ENCODE measurements at regions not wholly inside any gene's neighbourhood (a gene's known extent, or its start where the extent isn't known, plus 50 kb on each side); places are given as distances from the start of the nearest gene placed in this dataset.
"Not testable (repeated sequence)": the region's sequence is repeated elsewhere in the genome, so short reads cannot be mapped to it uniquely, and the experiment has no call there.

DNA sequence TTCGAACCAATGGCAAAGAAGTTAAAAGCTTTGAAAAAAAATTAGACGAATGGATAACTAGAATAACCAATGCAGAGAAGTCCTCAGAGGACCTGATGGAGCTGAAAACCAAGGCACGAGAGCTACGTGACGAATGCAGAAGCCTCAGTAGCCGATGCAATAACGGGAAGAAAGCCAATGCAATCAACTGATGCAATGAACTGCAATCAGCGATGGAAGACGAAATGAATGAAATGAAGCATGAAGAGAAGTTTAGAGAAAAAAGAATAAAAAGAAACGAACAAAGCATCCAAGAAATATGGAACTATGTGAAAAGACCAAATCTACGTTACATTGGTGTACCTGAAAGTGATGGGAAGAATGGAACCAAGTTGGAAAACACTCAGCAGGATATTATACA lies 52.6 kb upstream of the MRPS30 start:
- not testable (repeated sequence) for DNase-seq

DNA sequence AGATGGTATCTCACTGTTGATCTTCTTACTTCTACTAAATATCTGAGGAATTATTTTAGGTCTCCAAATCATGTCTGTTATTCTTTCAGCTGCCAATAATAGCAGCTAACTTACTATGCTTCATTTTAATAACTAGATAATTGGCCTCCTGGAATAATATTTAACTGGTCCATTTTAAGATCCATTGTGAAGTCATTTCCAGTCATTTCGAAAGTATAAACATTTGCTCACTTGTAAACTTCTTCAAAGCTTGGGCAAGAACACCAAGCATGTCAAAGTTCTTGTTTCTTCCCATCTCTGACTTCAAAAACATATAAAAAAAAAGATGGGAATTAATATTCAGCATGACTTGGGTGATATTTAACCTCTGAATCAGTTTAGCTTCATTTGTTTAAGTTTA lies 61.4 kb upstream of the MRPS30 start:
- DNase-seq = no peak

DNA sequence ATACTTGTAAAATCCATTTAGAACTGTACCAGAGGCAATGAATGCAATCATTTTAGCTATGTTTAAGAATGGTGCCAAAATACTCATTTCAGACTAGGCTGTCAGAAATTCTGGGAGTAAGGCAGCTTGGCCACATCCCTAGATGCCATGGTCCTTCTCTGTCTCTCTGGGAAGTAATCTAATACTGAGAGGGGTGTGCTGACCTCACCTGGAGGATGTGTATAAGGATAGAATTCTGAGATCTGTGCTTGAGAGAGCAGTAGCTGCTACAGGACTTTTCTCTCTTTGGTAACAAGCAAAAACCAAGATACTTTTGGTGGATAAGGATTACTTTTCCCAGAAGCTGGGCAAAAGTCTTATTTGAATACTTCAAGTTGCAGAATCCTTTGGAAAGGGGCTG lies 68.1 kb upstream of the MRPS30 start:
- DNase-seq = no peak

DNA sequence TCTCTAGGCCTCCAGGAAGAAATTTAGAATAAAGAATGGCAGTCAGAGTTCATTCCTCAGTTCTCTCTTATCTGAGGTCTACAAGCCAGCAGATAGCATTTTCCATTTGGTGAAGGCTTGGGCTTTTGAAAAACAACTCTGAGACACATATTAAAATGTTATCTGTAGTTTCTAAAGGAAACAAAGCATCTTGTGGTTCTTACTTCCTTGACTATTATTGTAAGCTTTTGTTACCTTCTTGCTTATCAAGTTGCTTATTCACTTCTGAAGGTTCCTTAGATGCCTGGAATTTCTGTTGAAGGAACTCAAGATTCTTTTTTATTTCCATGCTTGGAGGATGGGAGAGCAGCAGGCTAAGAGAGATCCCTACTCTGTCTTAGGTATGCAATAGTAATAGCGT lies 79.2 kb upstream of the MRPS30 start:
- no peak for DNase-seq

DNA sequence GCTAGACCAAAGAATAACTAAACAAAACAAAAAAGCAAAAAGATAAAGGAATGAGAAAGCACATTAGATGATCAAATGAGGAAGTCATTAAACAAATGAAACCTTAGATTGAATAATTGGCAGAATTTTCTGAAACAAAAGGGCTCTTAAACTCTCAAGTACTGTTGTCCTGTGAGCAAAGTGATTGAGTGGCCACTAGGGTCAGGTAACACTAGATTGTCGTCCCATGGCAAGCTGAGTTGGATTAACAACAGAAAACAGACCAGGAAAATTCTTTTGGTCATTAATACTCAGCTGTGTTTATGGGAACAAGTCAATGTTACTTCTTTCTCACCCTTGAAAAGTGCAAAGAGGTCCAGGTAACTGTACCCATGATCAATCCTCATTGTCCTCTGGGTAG lies 81.6 kb upstream of the MRPS30 start:
- DNase-seq = no peak

DNA sequence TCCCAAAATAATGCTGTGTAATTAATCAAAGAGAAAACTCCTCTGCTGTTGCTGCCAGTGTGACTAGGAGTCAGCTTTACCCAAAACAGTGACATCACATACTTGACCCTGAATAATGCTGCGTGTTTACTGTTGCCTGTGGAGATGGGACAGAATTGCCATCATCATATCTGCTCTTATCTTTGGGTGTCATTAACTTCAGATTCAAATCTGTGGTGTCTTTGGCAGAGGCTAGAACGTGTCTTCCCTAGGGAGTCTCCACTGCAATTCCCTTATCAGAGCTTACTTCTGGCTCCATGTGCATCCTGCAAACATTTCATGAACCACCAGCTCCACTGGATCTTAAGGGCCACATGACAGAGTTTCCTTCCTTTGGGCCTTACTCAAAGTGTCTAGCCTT lies 88.9 kb upstream of the MRPS30 start:
- DNase-seq = no peak

DNA sequence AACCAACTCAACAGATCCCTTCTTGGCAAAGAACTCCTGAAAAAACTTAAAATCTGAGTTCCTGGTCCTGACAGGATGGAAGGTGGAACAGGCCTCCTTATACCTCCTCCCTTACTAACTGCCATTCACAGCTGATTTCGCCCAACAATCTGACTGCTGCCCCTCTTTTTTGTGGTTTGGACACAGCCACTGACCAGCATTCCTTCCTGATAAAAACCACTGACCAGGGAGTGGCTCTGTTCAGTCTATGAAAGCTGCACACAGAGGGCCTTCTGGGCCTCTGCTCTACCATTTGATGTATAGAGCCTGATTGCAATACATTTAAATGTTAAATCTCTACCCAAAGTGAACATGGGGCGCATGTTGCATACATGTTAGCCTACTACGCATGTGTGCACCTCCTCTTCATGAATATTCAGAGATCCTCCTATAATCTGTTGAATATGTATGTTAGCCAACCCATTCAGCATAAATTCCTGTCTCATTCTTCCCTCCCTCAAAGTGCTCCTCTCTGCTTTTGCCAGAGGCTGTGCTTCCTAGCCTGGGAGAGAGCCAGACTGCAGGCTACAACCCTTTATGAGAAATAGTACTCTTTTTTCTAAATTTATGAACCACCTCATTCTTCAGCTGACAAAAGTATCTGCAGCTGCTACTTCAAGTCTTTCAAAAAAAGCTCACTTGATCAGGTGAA lies 93.7 kb upstream of the MRPS30 start:
- no peak for DNase-seq

DNA sequence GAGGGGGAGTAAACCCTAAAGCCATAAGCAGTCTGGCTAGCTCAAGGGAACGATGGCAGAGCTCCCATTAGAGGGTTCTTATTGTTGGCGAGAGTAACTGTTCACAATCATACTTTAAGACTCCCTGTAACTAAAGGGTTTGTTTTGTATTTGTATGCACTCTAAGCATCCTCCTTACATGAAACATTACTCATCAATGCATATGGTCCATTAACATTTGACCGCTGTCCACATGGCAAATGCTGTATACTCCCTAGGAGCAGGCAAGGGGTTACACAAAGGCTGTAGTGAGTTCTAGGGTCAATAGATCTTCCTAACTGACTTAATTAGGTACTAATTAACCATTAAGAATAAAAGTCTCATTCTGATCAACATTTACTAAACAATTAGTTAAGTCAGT lies 95.3 kb upstream of the MRPS30 start:
- no peak for DNase-seq

DNA sequence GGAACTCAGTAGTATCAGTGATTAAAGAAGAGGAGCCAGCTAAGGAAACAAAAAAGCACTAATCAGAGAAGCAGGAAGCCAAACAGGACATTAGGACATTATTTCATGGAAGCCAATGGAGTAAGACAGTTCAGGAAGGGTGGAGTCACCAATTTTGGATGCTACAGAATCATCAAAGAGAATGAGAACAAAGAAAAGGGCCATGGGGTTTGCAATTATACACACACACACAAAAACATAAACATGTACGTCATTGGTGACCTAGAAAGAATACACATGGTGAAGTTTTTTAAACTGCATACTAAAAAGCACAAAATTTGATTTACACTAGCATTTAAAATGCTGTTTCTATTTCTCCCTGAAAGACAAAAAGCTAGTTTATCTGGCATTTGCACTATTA lies 96.8 kb upstream of the MRPS30 start:
- DNase-seq = no peak

DNA sequence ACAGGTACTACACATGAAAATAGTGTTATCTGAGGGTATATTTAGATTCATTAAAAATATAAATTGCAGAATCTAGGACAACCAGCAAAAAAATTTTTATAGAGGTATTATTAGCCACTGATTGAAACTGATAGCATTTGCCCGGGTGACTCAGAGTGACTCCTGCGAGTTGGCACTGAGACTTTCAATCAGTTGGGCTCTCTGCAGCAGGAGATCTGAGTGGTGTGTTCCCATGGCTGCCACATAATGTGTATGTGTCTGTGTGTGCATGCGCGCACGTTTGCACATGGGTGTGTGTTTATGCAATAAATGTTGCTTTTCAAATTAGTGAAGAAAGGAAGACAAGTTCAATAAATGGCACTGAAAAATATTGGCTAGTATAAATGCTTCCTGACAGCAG lies 100.1 kb upstream of the MRPS30 start:
- DNase-seq = no peak

DNA sequence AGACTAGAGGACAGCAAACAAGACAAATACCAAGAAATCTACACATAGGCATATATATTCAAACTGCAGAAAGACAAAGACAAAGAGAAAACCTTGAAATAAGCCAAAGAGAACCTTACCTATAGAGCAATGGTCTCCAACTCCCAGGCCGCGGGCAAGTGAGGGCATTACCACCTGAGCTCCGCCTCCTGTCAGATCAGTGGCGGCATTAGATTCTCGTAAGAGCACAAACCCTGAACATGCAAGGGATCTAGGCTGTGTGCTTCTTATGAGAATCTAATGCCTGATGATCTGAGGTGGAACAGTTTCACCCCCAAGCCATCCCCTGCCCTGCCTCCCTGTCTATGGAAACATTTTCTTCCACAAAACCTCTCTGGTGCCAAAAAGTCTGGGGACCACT lies 101.0 kb upstream of the MRPS30 start:
- no peak for DNase-seq

DNA sequence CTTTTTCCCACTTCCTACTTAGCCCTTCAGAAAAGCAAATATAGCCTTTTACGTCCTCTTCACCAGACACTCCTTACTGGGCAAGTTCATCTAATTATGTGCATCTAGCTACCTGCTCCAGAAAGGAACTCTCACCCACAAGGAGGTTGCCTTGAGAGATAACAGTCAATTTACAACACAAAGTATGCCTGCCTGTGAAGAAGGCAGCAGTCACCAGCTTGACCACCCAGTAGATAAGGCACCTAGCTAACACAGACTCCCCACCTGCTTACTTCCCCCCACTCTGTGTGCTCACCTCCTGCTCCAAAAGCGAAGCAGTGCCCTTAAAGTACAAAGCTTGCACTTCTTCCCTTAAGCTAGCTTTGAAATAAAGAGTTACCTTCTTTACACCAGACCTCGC lies 111.7 kb upstream of the MRPS30 start:
- no peak for DNase-seq

DNA sequence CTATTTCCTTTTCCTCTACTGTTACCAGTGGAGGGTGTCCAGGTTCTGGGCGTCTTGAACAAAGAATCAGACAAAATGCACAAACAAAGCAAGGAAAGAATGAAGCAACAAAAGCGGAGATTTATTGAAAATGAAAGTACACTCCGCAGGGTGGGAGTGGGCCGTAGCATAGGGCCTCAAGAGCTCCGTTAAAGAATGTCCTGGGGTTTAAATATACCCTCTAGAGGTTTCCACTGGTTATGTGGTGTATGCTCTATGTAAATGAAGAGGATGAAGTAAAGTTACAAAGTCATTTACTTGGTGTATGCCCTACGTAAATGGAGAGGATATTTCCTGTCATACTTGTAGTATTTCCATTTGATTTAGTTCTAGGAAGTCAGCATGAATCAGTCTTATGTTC lies 113.5 kb upstream of the MRPS30 start:
- DNase-seq = no peak

DNA sequence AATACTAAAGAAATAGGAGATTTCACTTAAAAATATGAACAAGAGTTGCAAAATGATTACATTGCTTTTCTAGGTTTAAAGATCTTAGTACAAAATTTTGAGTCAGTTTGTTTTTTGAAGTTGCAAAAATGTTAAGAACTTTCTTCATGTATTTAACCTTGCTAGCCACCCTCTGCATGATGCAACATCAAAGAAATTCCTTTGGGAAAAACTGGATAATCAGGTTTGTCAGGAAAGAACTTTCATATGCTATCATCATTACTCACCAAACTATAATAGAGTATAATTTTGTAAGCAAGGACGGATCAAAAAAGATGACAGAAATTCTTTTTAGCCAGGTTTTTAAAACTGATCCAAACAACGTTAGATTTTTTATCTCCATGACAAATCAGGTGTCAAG lies 116.9 kb upstream of the MRPS30 start:
- no peak for DNase-seq

DNA sequence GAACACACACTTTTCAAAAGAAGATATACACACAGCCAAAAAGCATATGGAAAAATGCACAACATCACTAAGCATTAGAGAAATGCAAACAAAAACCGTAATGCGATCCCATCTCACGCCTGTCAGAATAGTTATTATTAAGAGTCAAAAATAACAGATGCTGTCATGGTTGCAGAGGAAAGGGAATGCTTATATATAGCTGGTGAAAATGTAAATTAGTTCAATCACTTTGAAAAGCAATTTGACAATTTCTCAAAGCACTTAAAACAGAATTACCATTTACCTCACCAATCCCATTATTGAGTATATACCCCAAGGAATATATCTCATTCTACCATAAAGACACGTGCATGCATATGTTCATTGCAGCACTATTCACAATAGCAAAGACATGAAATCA lies 126.8 kb upstream of the MRPS30 start:
- DNase-seq = no peak

DNA sequence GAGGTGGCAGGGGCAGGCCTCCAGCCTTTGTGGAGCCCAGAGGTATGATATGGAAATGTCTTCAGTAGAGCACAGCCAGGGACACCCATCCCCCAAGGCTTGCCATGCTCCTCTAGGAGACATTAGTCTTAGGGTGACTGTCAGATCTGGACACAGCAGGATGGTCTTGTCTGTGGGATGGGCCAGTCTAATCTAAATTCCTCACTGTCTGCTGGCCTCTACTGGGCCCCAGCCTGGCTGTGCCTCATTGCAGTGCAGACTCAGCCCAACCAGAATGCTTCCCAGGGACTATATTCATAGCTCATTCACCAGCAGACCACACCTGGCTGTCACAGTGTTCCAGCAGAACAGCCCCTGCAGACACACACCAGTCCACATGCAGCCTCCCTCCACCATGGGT lies 129.5 kb upstream of the MRPS30 start:
- no peak for DNase-seq

DNA sequence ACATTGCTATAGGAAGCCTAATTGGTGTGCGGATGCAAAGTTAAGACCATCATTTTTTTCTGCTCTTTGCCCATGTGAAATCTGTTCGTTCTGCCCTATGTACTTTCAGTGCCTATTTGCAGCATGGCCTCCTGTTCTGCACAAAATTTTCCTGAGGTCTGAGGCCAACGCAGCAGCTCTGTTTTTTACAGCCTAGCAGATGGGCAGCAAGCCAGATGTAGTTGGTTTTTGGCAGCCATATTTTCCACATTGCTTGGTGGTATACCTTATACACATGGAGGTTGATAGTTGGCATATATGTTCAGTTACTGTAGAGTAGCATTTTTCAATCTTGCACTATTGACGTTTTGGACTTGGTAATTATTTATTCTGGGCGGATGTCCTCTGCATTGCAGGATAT lies 133.5 kb upstream of the MRPS30 start:
- no peak for DNase-seq

DNA sequence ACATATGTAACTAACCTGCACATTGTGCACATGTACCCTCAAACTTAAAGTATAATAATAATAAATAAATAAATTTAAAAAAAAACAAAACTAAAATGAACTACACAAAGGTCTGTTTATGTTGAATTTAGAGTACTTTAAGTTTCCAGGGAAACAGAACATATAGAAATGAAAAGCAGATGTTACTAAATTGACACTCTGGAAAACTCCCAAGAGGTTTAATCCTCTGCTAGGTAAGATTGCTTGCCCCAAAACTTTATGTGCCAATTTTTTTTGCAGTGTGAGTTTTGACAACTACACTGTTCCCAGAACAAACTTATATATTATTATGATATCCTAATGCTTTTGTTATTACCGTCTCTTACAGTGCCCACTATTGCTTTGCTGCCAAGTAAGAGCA lies 134.3 kb upstream of the MRPS30 start:
- no peak for DNase-seq

DNA sequence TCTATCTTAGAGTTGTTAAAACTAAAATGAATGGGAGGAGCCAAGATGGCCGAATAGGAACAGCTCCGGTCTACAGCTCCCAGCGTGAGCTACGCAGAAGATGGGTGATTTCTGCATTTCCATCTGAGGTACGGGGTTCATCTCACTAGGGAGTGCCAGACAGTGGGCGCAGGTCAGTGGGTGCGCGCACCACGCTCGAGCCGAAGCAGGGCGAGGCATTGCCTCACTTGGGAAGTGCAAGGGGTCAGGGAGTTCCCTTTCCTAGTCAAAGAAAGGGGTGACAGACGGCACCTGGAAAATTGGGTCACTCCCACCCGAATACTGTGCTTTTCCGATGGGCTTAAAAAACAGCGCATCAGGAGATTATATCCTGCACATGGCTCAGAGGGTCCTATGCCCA lies 140.3 kb upstream of the MRPS30 start:
- not testable (repeated sequence) for DNase-seq

DNA sequence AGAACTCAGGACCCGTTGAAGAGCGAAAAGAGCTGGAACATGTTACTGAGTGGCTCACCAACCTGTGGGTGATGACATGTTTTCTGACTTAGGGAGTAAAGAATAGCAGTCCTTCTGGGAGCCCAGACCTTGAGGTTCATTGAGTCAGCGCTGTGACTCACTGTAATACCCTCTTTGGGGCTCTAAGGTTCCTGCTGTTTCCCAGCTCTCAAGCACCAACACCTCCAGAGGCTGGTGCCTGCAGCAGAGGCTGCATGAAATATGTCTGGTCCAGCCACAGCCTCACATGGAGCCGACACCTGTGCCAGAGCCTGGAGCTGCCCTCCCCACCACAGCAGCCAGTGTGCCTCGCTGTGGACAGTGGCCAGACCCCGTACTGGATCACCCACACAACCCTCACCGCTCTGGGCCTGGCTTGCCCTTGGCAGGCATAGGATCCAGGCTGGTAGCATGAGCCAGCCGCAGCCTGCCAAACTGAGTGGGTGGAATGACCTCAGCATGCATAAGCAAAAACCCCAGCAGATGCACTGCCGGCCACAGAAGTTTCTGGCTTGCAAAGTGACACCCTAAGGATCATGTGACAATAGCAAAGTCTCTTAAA lies 143.5 kb upstream of the MRPS30 start:
- peak; percentile 11 for DNase-seq

DNA sequence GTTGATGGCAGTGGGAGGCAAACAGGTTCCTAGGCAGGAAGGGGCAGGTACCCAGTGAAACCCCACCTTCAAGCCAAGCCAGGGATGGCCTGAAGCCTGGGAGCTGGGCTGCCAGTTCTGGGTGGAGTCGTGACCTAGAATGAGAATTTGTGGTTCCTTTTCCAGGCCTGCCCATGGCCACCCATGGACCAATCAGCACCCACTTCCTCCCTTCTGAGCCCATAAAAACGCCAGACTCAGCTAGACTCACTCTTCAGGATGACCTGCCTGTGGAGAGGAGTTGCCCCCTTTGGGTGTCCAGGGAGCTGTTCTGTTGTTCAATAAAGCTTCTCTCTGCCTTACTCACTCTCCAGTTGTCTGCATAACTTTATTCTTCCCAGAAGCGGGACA lies 144.0 kb upstream of the MRPS30 start:
- DNase-seq = no peak

DNA sequence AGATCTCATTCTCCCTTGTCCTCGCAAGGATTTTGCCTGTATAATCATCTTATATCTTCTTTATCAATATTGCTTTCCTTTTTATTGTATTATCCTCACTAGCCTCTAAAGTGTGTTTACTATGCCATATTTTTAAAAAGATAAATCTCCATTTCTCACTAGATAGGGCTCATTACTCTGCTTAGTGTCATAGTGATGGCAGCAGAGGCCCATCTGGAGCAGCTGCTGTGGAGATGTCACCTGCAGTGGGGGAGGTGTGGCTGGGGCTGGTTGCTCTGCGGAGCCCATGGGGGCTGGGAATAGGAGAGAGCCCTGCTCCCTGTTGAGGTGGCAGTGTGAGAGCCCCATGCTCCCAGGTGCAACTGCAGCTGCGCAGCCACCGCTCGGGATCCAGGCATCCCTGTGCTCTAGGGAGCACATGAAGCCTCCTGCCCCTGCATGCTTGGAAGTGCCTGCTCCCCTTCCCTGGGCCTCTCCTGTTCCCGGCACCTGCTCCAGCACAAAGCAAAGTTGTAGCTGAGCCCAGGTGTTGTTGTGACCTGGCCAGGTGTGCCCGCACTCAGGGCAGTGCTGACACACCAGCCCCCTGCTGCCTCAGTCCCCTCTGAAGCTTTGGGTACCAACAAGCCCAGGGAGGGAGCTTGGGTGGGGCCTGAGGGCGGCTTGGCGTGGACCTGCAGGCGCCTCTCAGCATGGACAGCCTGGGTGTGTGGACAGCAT lies 144.6 kb upstream of the MRPS30 start:
- no peak for DNase-seq

DNA sequence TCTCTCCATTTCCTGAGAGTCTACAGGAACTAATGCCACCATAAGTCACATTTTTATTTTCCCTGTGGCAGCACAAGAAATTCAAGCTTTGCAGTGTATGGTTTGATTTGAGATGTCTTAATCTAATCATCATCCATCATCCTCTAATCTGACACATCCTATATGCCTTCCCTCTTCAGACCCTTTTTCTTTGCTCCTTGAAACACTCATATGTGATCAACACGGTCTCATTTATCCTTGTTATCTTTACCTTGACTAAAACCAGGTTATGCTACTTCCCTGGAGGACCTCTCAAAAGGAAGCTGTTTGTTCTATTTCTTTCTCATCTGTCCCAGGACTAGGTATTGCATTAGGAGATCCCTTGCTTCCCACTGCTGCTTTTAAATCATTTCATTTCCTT lies 146.9 kb upstream of the MRPS30 start:
- DNase-seq = no peak

DNA sequence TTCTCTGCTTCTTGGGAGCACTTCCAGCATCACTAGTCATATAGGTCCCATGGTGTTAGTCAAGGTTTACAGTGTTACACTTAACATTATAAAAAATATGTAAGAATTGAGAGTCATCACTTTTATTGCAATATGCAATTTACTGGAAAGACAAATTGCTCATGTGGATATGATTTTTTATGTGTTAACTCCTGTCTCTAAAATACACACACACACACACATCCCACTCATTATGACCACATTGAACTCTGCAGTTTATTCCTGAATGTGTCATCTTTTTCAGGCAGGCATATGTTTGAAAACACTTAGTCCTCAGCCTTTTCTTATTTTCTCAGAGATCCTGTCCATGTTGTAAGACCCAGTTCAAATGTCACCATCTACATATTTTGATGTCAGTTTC lies 148.5 kb upstream of the MRPS30 start:
- no peak for DNase-seq

DNA sequence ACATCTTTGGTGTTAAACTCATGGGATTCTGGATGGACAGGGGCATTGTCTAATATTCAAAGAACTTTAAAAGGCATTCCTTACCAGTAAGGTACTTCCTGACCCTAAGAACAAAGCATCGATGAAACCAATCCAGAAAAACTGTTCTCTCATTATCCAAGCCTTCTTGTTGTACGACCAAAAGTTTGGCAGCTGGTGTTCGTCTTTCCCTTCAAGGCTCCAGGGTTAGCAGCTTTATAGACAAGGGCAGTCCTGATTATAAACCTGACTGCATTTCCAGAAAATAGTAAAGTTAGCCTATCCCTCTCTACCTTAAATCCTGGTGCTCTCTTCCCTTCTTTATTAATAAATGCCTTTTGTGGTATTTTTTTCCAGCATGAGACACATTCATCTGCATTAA lies 149.4 kb upstream of the MRPS30 start:
- DNase-seq = no peak
